ENCODE measurements at regions not wholly inside any gene's neighbourhood (a gene's known extent, or its start where the extent isn't known, plus 50 kb on each side); places are given as distances from the start of the nearest gene placed in this dataset.

DNA sequence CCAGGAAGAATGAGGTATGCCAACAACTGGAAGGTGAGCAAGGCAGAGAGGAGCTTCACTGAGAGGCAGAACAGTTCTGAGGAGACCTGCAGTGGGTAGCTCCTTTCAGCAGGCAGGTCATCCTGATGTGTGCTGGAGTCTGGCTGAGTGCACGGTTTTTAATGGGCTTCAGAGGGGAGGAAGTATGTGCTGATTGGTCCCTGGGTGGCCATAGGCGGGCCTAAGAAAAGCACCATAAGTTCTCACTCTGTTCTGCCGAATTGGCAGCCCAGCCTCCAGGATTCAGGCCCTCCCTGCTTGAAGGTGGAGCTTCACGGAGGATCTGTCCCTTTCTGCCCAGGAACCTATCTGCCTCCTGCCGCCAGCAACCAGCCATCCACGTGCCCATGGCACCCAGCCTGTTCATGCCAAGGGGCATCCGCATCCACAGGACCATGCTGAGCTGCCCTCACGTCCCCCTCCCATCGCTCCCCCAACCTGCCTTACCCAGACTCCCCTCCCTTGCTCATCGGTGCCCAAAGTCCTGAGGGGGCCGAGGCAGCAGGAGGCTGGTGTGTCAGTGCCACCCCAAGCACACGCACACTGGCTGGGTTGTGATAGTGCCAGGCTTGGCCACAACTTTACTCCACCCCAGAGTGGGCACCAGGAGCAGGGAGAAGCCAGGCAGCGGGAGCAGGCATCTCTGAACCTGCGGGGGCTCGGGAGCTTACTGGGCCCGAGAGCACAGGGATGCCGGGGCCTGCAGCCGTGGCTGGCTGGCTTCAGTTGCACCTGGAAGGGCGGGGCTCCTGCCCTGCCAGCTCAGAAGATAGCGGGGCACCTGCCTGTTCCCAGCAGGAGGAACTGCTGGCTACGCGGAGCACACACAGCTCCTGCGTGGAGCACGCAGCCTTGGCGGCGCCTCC is 608.4 kb upstream of the FOXG1 start:
- TF ChIP-seq, protein P1, sequence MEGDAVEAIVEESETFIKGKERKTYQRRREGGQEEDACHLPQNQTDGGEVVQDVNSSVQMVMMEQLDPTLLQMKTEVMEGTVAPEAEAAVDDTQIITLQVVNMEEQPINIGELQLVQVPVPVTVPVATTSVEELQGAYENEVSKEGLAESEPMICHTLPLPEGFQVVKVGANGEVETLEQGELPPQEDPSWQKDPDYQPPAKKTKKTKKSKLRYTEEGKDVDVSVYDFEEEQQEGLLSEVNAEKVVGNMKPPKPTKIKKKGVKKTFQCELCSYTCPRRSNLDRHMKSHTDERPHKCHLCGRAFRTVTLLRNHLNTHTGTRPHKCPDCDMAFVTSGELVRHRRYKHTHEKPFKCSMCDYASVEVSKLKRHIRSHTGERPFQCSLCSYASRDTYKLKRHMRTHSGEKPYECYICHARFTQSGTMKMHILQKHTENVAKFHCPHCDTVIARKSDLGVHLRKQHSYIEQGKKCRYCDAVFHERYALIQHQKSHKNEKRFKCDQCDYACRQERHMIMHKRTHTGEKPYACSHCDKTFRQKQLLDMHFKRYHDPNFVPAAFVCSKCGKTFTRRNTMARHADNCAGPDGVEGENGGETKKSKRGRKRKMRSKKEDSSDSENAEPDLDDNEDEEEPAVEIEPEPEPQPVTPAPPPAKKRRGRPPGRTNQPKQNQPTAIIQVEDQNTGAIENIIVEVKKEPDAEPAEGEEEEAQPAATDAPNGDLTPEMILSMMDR (IDR thresholded peaks at IDR 0.05; ENCODE audit: poor library complexity, severe bottlenecking): no peak
- TF ChIP-seq RAD21 (conservative IDR thresholded peaks at IDR 0.05) (no peak), EZH2 (IDR thresholded peaks at IDR 0.05; ENCODE audit: borderline replicate concordance, insufficient read depth, low read length, poor library complexity, severe bottlenecking) (no peak)
